ENCODE measurements at regions not wholly inside any gene's neighbourhood (a gene's known extent, or its start where the extent isn't known, plus 50 kb on each side); places are given as distances from the start of the nearest gene placed in this dataset.

GRCh38 chr15:26048669-26049068 lies 185.5 kb upstream of the ATP10A start:
- no peak overlapping the region for H3K4me3 ChIP-seq (ENCODE audit: low read depth, low read length)
- TF ChIP-seq ZNF140 (tag by site-specific recombination; IDR thresholded peaks at IDR 0.05) (no peak), HIC1 (tag by site-specific recombination; IDR thresholded peaks at IDR 0.05) (no peak), ZNF701 (tag by site-specific recombination; IDR thresholded peaks at IDR 0.05) (no peak), ZBTB17 (tag by site-specific recombination; IDR thresholded peaks at IDR 0.05) (no peak), ZNF561 (tag by site-specific recombination; IDR thresholded peaks at IDR 0.05; ENCODE audit: borderline replicate concordance) (no peak), ZNF10 (tag by site-specific recombination; IDR thresholded peaks at IDR 0.05) (no peak), ZNF571 (tag by site-specific recombination; IDR thresholded peaks at IDR 0.05) (no peak), ZNF132 (tag by site-specific recombination; IDR thresholded peaks at IDR 0.05; ENCODE audit: borderline replicate concordance) (no peak), ZNF324 (tag by site-specific recombination; IDR thresholded peaks at IDR 0.05) (no peak), ZFP69B (tag by site-specific recombination; IDR thresholded peaks at IDR 0.05) (no peak), GFI1B (tag by site-specific recombination; IDR thresholded peaks at IDR 0.05) (no peak), ZNF26 (tag by site-specific recombination; IDR thresholded peaks at IDR 0.05) (no peak)
- ChIA-PET CTCF (no interaction called here), POLR2A (no interaction called here)
- H3K36me3 ChIP-seq (ENCODE audit: control insufficient read depth in 2 of 2, insufficient read depth in 1 of 2, low read length in 2 of 2) = no peaks in the 10 kb centered on the region
- H3K9me3 ChIP-seq (ENCODE audit: control insufficient read depth, insufficient read depth, low read depth, low read length) = no peaks in the 10 kb centered on the region
- H3K27ac ChIP-seq (ENCODE audit: extremely low read depth, low read depth, low read length) = no peak overlapping the region
- peaks cover 13% of the 10 kb centered on the region; the same call in 1 of the 2 replicates for H3K4me1 ChIP-seq (ENCODE audit: control insufficient read depth, insufficient read depth, low read length)

- ChIA-PET CTCF (no interaction called here), POLR2A (no interaction called here)
- no peak overlapping the region for H3K4me3 ChIP-seq (ENCODE audit: low read depth, low read length)
- H3K9me3 ChIP-seq (ENCODE audit: control insufficient read depth, insufficient read depth, low read depth, low read length) = no peaks in the 10 kb centered on the region
- no peak overlapping the region for H3K27ac ChIP-seq (ENCODE audit: extremely low read depth, low read depth, low read length)
- no peaks in the 10 kb centered on the region for H3K4me1 ChIP-seq (ENCODE audit: control insufficient read depth, insufficient read depth, low read length)
- no peaks in the 10 kb centered on the region for H3K36me3 ChIP-seq (ENCODE audit: control insufficient read depth in 2 of 2, insufficient read depth in 1 of 2, low read length in 2 of 2)
- TF ChIP-seq ZNF391 (tag by site-specific recombination; IDR thresholded peaks at IDR 0.05; ENCODE audit: borderline replicate concordance, low read depth) (no peak), ZNF121 (tag by site-specific recombination; IDR thresholded peaks at IDR 0.05) (no peak), KLF1 (tag by site-specific recombination; IDR thresholded peaks at IDR 0.05) (no peak), ZSCAN5A (tag by site-specific recombination; IDR thresholded peaks at IDR 0.05) (no peak), ZFP3 (tag by site-specific recombination; IDR thresholded peaks at IDR 0.05; ENCODE audit: low read depth) (no peak), EGR2 (tag by site-specific recombination; IDR thresholded peaks at IDR 0.05; ENCODE audit: low read depth) (no peak), ZNF394 (tag by site-specific recombination; IDR thresholded peaks at IDR 0.05; ENCODE audit: borderline replicate concordance) (no peak), ELK4 (IDR thresholded peaks at IDR 0.05; ENCODE audit: borderline replicate concordance, low read depth, low read length) (no peak), SALL2 (tag by site-specific recombination; IDR thresholded peaks at IDR 0.05; ENCODE audit: borderline replicate concordance) (no peak), ZBTB7A (tag by site-specific recombination; IDR thresholded peaks at IDR 0.05; ENCODE audit: low read depth) (no peak), PRDM10 (tag by site-specific recombination; IDR thresholded peaks at IDR 0.05) (no peak), ZNF223 (tag by site-specific recombination; IDR thresholded peaks at IDR 0.05) (no peak)
Observed at GRCh38 chr15:26045516-26045915, 182.4 kb upstream of the ATP10A start.

Data from HEK293 (cell line).